Chondrocyte (in vitro differentiated cells): ENCODE measurements at regions not wholly inside any gene's neighbourhood (a gene's known extent, or its start where the extent isn't known, plus 50 kb on each side); places are given as distances from the start of the nearest gene placed in this dataset.
A peak's percentile ranks its signal among the peaks of the same experiment; 100 is the strongest.
"Not testable (repeated sequence)": the region's sequence is repeated elsewhere in the genome, so short reads cannot be mapped to it uniquely, and the experiment has no call there.

Experiments used
- DNase-seq: peaks from one replicate; pipeline ENCODE4 v3.0.0; 2021; ENCODE audit warnings: mixed read lengths, low spot score
- H3K27ac Mint-ChIP-seq: one replicate; pipeline ENCODE4 v1.8.0; 2021; ENCODE audit warnings: mild to moderate bottlenecking, moderate library complexity, mixed read lengths; ENCODE audit not compliant: unreplicated experiment
- H3K27me3 Mint-ChIP-seq: 2 replicates; pipeline ENCODE4 v1.8.0; 2021; ENCODE audit warnings: low read depth, mixed read lengths
- H3K36me3 Mint-ChIP-seq: 2 replicates; pipeline ENCODE4 v1.8.0; 2021; ENCODE audit warnings: low read depth, mixed read lengths
- H3K4me1 Mint-ChIP-seq: 2 replicates; pipeline ENCODE4 v1.8.0; 2021; ENCODE audit warnings: low read depth, mild to moderate bottlenecking, mixed read lengths
- H3K4me3 Mint-ChIP-seq: one replicate; pipeline ENCODE4 v1.8.0; 2021; ENCODE audit warnings: mild to moderate bottlenecking, moderate library complexity, mixed read lengths; ENCODE audit not compliant: unreplicated experiment
- H3K9me3 Mint-ChIP-seq: 2 replicates; pipeline ENCODE4 v1.8.0; 2021; ENCODE audit warnings: low read depth, mixed read lengths
- TF ChIP-seq, protein P1 (sequence below): fragments of 200-600 bp; sonication (generic); IDR thresholded peaks from 2 replicates; pipeline ENCODE4 v1.5.0; 2021; ENCODE audit warnings: antibody characterized with exemption, mild to moderate bottlenecking, moderate library complexity

DNA sequence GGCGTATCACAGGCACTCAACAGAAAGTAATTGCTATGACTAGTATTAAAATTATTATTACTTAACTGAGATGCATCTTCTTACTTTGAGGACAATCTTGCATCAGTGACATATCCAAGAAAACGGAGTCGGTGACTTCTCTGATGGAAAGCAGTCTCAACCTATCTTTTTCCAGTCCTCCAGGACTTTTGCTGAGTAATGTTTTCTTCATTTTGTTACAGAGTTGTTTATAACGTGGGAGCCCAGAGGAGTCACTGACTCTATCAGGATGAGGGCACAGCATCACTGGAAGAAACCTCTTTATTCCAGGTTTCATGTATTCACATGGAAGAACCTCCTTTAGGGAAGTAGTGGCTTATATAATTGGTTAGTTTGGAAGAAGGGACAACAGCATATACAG lies 51.5 kb upstream of the MELK start:
- no peak overlapping the region for H3K27ac Mint-ChIP-seq
- H3K27me3 Mint-ChIP-seq, result peaks cover 2% of the 10 kb centered on the region
- peaks cover 7% of the 10 kb centered on the region for H3K4me1 Mint-ChIP-seq
- no peaks in the 10 kb centered on the region for H3K9me3 Mint-ChIP-seq
- H3K4me3 Mint-ChIP-seq, result no peak overlapping the region
- no peak for DNase-seq
- no peaks in the 10 kb centered on the region for H3K36me3 Mint-ChIP-seq
- TF ChIP-seq, protein P1, sequence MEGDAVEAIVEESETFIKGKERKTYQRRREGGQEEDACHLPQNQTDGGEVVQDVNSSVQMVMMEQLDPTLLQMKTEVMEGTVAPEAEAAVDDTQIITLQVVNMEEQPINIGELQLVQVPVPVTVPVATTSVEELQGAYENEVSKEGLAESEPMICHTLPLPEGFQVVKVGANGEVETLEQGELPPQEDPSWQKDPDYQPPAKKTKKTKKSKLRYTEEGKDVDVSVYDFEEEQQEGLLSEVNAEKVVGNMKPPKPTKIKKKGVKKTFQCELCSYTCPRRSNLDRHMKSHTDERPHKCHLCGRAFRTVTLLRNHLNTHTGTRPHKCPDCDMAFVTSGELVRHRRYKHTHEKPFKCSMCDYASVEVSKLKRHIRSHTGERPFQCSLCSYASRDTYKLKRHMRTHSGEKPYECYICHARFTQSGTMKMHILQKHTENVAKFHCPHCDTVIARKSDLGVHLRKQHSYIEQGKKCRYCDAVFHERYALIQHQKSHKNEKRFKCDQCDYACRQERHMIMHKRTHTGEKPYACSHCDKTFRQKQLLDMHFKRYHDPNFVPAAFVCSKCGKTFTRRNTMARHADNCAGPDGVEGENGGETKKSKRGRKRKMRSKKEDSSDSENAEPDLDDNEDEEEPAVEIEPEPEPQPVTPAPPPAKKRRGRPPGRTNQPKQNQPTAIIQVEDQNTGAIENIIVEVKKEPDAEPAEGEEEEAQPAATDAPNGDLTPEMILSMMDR, result no peak

DNA sequence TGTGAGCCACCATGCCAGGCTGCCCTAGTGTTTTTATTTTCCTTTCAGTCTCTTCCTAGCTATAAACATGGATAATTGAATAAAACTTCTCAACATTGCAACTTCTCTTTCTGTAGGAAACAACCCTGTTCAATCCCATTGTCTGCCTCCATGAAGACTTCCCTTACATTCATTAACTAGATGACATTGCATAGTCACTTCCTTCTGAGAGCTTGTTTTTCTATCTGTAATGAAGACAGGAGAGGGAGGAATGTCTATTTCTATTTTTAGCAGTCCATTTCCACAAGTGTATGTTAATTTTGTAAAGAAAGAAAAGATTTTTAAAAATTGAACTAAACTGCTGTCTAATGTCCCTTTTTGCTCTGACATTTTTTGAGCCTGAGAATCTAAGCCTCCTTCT lies 55.6 kb upstream of the MELK start:
- Mint-ChIP-seq H3K9me3 (no peaks in the 10 kb centered on the region), H3K36me3 (no peaks in the 10 kb centered on the region), H3K27me3 (peaks cover 2% of the 10 kb centered on the region), H3K27ac (peak overlapping the region; percentile 6), H3K4me3 (no peak overlapping the region), H3K4me1 (peaks cover 18% of the 10 kb centered on the region)
- TF ChIP-seq, protein P1, result no peak
- DNase-seq, result no peak

DNA sequence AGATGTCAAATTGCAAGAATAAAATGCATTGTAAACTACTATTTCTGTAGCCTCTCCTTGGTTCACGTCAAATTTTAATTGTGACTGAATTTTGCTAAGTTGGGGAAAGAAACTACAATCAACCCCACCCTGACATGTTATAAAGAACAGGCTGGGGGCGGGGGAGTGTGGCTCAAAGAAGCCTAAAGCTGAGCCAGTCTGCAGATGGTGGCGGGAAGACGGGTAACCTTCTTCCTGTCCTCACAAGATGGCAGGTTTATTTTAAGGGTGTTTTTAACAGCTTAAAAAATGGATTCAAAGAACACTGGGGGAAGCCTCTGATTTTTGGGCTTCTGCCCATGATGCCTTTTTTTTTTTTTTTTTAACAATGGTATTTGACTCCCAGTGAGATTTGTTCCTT lies 68.5 kb upstream of the MELK start:
- no peak for DNase-seq
- no peaks in the 10 kb centered on the region for H3K27me3 Mint-ChIP-seq
- H3K4me3 Mint-ChIP-seq, result no peak overlapping the region
- no peaks in the 10 kb centered on the region for H3K4me1 Mint-ChIP-seq
- H3K9me3 Mint-ChIP-seq, result no peaks in the 10 kb centered on the region
- H3K27ac Mint-ChIP-seq, result no peak overlapping the region
- TF ChIP-seq, protein P1, result no peak
- H3K36me3 Mint-ChIP-seq, result no peaks in the 10 kb centered on the region

DNA sequence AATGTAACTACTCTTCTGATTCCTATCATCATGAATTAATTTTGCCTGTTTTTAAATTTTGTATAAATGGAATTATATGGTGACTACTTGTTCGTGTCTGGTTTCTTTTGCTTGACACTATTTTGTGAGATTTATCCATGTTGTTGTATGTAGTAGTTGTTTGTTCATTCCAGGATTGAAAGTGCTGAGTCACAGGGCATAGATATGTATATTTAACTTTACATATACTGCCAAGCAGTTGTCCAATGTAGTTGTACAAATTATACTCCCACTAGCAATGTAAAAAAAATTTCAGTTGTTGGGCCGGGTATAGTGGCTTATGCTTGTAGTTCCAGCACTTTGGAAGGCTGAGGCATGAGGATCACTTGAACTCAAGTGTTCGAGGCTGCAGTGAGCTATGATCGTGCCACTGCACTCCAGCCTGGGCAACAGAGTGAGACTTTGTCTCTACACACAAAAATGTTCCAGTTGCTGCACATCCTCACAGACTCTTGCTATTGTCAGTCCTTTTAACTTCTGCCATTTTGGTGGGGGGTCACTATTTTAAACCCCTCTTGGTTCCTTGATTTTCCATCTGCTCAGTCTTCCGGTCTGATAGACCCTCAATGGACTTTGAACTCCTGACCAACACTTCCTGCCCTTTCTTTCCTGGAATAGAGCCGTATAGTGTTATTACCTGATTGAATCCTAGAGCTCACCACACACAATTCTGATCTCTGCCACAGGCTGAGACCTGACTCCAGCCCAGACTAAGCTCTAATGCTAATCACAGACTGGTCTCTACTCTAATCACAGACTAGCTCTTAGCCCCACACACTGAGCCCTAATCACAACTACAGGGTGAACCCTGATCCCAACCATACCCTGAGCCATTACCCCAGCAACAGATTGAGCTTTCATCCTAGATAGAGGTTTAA lies 69.3 kb upstream of the MELK start:
- no peaks in the 10 kb centered on the region for H3K9me3 Mint-ChIP-seq
- H3K27ac Mint-ChIP-seq, result no peak overlapping the region
- no peak overlapping the region for H3K4me3 Mint-ChIP-seq
- H3K36me3 Mint-ChIP-seq, result no peaks in the 10 kb centered on the region
- DNase-seq, result no peak
- H3K4me1 Mint-ChIP-seq, result no peaks in the 10 kb centered on the region
- no peaks in the 10 kb centered on the region for H3K27me3 Mint-ChIP-seq
- TF ChIP-seq, protein P1, result no peak

DNA sequence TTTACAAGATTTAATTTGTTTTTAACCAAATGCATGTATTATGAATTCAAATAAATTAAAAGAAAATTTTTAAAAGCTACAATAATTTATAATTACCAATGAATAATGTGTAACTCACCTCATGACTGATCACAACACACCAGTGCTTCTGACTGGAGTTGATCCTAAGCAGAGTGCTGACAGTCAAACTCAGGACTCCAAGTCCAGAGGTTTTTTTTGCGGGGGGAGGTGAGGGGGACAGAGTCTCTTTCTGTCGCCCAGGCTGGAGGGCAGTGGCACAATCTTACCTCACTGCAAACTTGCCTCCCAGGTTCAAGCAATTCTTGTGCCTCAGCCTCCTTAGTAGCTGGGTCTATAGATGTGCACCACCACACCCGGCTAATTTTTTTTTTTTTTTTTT lies 71.0 kb upstream of the MELK start:
- no peaks in the 10 kb centered on the region for H3K9me3 Mint-ChIP-seq

DNA sequence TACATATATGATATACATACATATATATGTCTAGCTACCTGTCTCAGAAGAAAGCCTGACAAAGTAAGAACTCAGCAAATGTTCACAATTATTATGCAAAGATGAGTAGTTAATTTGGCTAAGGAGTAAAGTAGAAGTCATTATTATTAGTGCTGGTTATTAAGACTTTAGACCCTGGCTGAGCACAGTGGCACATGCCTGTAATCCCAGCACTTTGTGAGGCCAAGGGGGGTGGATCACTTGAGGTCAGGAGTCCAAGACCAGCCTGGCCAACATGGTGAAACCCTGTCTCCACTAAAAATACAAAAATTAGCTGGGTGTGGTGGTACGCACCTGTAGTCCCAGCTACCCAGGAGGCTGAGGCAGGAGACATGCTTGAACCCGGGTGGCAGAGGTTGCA lies 71.8 kb upstream of the MELK start:
- H3K4me3 Mint-ChIP-seq, H3K36me3 Mint-ChIP-seq, H3K27ac Mint-ChIP-seq, H3K9me3 Mint-ChIP-seq, H3K4me1 Mint-ChIP-seq, DNase-seq, H3K27me3 Mint-ChIP-seq: not testable (repeated sequence)

More for the DNA sequence above, 71.0 kb upstream of the MELK start:
- H3K27me3 Mint-ChIP-seq, result no peaks in the 10 kb centered on the region
- TF ChIP-seq, protein P1, result no peak
- H3K27ac Mint-ChIP-seq, result no peak overlapping the region
- DNase-seq, result no peak
- no peak overlapping the region for H3K4me3 Mint-ChIP-seq
- H3K36me3 Mint-ChIP-seq, result no peaks in the 10 kb centered on the region
- H3K4me1 Mint-ChIP-seq, result no peaks in the 10 kb centered on the region
